ENCODE measurements at regions not wholly inside any gene's neighbourhood (a gene's known extent, or its start where the extent isn't known, plus 50 kb on each side); places are given as distances from the start of the nearest gene placed in this dataset.

- TF ChIP-seq, protein P1, sequence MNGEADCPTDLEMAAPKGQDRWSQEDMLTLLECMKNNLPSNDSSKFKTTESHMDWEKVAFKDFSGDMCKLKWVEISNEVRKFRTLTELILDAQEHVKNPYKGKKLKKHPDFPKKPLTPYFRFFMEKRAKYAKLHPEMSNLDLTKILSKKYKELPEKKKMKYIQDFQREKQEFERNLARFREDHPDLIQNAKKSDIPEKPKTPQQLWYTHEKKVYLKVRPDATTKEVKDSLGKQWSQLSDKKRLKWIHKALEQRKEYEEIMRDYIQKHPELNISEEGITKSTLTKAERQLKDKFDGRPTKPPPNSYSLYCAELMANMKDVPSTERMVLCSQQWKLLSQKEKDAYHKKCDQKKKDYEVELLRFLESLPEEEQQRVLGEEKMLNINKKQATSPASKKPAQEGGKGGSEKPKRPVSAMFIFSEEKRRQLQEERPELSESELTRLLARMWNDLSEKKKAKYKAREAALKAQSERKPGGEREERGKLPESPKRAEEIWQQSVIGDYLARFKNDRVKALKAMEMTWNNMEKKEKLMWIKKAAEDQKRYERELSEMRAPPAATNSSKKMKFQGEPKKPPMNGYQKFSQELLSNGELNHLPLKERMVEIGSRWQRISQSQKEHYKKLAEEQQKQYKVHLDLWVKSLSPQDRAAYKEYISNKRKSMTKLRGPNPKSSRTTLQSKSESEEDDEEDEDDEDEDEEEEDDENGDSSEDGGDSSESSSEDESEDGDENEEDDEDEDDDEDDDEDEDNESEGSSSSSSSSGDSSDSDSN (IDR thresholded peaks at IDR 0.05; ENCODE audit: borderline replicate concordance in 1 of 2, low read depth in 2 of 2, low read length in 2 of 2), result no peak
- TF ChIP-seq PHB2 (IDR thresholded peaks at IDR 0.05; ENCODE audit: low read depth), result no peak
- no peak for TF ChIP-seq ZBTB2 (IDR thresholded peaks at IDR 0.05)
Measured at GRCh38 chr5:143653256-143653655, 158.7 kb upstream of the HMHB1 start (continued).

GRCh38 chr5:143652108-143652700, 159.8 kb upstream of the HMHB1 start:
- TF ChIP-seq, protein P2, sequence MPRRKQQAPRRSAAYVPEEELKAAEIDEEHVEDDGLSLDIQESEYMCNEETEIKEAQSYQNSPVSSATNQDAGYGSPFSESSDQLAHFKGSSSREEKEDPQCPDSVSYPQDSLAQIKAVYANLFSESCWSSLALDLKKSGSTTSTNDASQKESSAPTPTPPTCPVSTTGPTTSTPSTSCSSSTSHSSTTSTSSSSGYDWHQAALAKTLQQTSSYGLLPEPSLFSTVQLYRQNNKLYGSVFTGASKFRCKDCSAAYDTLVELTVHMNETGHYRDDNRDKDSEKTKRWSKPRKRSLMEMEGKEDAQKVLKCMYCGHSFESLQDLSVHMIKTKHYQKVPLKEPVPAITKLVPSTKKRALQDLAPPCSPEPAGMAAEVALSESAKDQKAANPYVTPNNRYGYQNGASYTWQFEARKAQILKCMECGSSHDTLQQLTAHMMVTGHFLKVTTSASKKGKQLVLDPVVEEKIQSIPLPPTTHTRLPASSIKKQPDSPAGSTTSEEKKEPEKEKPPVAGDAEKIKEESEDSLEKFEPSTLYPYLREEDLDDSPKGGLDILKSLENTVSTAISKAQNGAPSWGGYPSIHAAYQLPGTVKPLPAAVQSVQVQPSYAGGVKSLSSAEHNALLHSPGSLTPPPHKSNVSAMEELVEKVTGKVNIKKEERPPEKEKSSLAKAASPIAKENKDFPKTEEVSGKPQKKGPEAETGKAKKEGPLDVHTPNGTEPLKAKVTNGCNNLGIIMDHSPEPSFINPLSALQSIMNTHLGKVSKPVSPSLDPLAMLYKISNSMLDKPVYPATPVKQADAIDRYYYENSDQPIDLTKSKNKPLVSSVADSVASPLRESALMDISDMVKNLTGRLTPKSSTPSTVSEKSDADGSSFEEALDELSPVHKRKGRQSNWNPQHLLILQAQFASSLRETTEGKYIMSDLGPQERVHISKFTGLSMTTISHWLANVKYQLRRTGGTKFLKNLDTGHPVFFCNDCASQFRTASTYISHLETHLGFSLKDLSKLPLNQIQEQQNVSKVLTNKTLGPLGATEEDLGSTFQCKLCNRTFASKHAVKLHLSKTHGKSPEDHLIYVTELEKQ (CRISPR knock-in tag; IDR thresholded peaks at IDR 0.05), result no peak
- TF ChIP-seq RFX1 (IDR thresholded peaks at IDR 0.05), result peak; percentile 77
- DNase-seq (ENCODE audit: extremely low read depth in 1 of 4, low spot score in 3 of 4), result no peak
- in situ Hi-C loops (cut with MboI), result no loop called here
- intact Hi-C loops (cut with micrococcal nuclease), result no loop called here
- Histone ChIP-seq H3K27me3 (ENCODE audit: control insufficient read depth in 2 of 2, insufficient read depth in 2 of 2, low read length in 2 of 2) (no peaks in the 10 kb centered on the region), H3K4me2 (ENCODE audit: insufficient read depth, low read length) (no peak overlapping the region), H2AFZ (ENCODE audit: low read depth, low read length) (no peak overlapping the region), H3K9ac (ENCODE audit: insufficient read depth in 1 of 2, low read depth in 2 of 2, low read length in 2 of 2) (no peak overlapping the region), H3K4me3 (no peak overlapping the region), H4K20me1 (replicated peaks; ENCODE audit: control insufficient read depth, insufficient read depth, low read length) (no peaks in the 10 kb centered on the region), H3K9me1 (ENCODE audit: control insufficient read depth, insufficient read depth, low read length) (no peaks in the 10 kb centered on the region), H3K36me3 (ENCODE audit: control insufficient read depth, insufficient read depth, low read length) (no peaks in the 10 kb centered on the region), H3K4me1 (replicated peaks in 1 of 2; ENCODE audit: control insufficient read depth in 2 of 2, insufficient read depth in 2 of 2, low read length in 2 of 2) (no peaks in the 10 kb centered on the region), H3K79me2 (ENCODE audit: control insufficient read depth, insufficient read depth, low read length) (no peaks in the 10 kb centered on the region), H3K9me3 (replicated peaks; ENCODE audit: control insufficient read depth, insufficient read depth, low read depth, low read length) (no peaks in the 10 kb centered on the region), H3K27ac (ENCODE audit: extremely low read depth, low read depth, low read length) (no peak overlapping the region)
- no peak for ATAC-seq
- WGBS (ENCODE audit: insufficient coverage, low coverage, missing lambda C conversion rate), result 0% methylated on average over 3 of the region's 3 CpGs
- FAIRE-seq, result no peak
- ChIA-PET CTCF (ENCODE audit: low intra/inter-chr PET ratio) (no interaction called here), POLR2A (no interaction called here)
- BruUV-seq (replicated peaks), result no TSS peak

Data from K562 (cell line).